ENCODE measurements at regions not wholly inside any gene's neighbourhood (a gene's known extent, or its start where the extent isn't known, plus 50 kb on each side); places are given as distances from the start of the nearest gene placed in this dataset.

DNA sequence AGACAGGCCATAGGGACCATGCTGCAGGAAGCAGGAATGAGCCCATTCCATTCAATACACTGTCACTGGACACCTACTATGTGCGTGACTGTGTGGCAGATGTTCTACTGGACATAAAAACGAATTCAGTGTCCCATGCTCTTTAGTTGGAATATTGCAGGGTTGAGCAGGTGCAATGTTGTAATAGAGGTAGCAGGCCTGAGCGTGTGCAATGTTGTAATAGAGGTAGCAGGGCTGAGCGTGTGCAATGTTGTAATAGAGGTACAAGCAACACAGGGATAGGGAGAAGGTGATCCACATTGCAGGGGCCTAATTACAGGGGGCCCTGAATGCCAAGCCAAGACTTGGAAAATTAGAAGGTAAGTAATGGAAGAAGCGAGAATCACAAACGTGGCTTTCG is 261.4 kb upstream of the HES1 start:
- Histone ChIP-seq H3K27ac (no peak overlapping the region), H3K4me1 (peaks cover 19% of the 10 kb centered on the region)

GRCh38 chr3:193874997-193875593 is 260.9 kb upstream of the HES1 start:
- no peak for TF ChIP-seq CTCF (IDR thresholded peaks at IDR 0.05)
- Histone ChIP-seq H3K9ac (no peak overlapping the region), H3K4me1 (peaks cover 25% of the 10 kb centered on the region), H3K27ac (no peak overlapping the region), H3K9me3 (ENCODE audit: control insufficient read depth, low read length) (no peaks in the 10 kb centered on the region), H2AFZ (no peak overlapping the region), H3K4me3 (ENCODE audit: low read depth, low read length) (no peak overlapping the region), H3K79me2 (no peaks in the 10 kb centered on the region), H3K36me3 (ENCODE audit: control insufficient read depth, insufficient read depth, low read length) (no peaks in the 10 kb centered on the region), H3K27me3 (ENCODE audit: control insufficient read depth, insufficient read depth, low read length) (no peaks in the 10 kb centered on the region), H3K4me2 (ENCODE audit: low read length) (no peak overlapping the region)

More for the DNA sequence above, 261.4 kb upstream of the HES1 start:
- no peaks in the 10 kb centered on the region for H3K9me3 ChIP-seq (ENCODE audit: control insufficient read depth, low read length)
- H3K36me3 ChIP-seq (ENCODE audit: control insufficient read depth, insufficient read depth, low read length), result no peaks in the 10 kb centered on the region
- TF ChIP-seq CTCF (IDR thresholded peaks at IDR 0.05), result no peak
- no peak overlapping the region for H3K4me2 ChIP-seq (ENCODE audit: low read length)
- no peak overlapping the region for H3K9ac ChIP-seq
- no peaks in the 10 kb centered on the region for H3K27me3 ChIP-seq (ENCODE audit: control insufficient read depth, insufficient read depth, low read length)
- no peaks in the 10 kb centered on the region for H3K79me2 ChIP-seq
- H2AFZ ChIP-seq, result no peak overlapping the region
- H3K4me3 ChIP-seq (ENCODE audit: low read depth, low read length), result no peak overlapping the region

- no peak for TF ChIP-seq CTCF (IDR thresholded peaks at IDR 0.05)
- Histone ChIP-seq H3K4me3 (ENCODE audit: low read depth, low read length) (no peak overlapping the region), H3K27ac (no peak overlapping the region), H3K79me2 (no peaks in the 10 kb centered on the region), H3K9ac (no peak overlapping the region), H2AFZ (no peak overlapping the region), H3K9me3 (ENCODE audit: control insufficient read depth, low read length) (no peaks in the 10 kb centered on the region), H3K27me3 (ENCODE audit: control insufficient read depth, insufficient read depth, low read length) (no peaks in the 10 kb centered on the region), H3K36me3 (ENCODE audit: control insufficient read depth, insufficient read depth, low read length) (no peaks in the 10 kb centered on the region), H3K4me1 (peaks cover 18% of the 10 kb centered on the region), H3K4me2 (ENCODE audit: low read length) (no peak overlapping the region)
Measured at GRCh38 chr3:193875601-193876321, 260.2 kb upstream of the HES1 start.

- Histone ChIP-seq H2AFZ (no peak overlapping the region), H3K79me2 (no peaks in the 10 kb centered on the region), H3K9ac (no peak overlapping the region), H3K4me1 (peaks cover 7% of the 10 kb centered on the region), H3K36me3 (ENCODE audit: control insufficient read depth, insufficient read depth, low read length) (no peaks in the 10 kb centered on the region), H3K4me2 (ENCODE audit: low read length) (no peak overlapping the region), H3K9me3 (ENCODE audit: control insufficient read depth, low read length) (no peaks in the 10 kb centered on the region), H3K4me3 (ENCODE audit: low read depth, low read length) (no peak overlapping the region), H3K27ac (no peak overlapping the region), H3K27me3 (ENCODE audit: control insufficient read depth, insufficient read depth, low read length) (no peaks in the 10 kb centered on the region)
- TF ChIP-seq CTCF (IDR thresholded peaks at IDR 0.05), result no peak
Measured at GRCh38 chr3:193879099-193879863, 256.7 kb upstream of the HES1 start.
